GM04503 (cell line): ENCODE measurements at regions not wholly inside any gene's neighbourhood (a gene's known extent, or its start where the extent isn't known, plus 50 kb on each side); places are given as distances from the start of the nearest gene placed in this dataset.

ENCODE experiments used
- DNase-seq: peaks from one replicate; pipeline ENCODE4 v3.0.0-alpha.2; 2012; ENCODE audit warnings: low read depth

- DNase-seq = peak; percentile 38
Observed at GRCh38 chr10:36634916-36635315, 490.5 kb upstream of the ANKRD30A start.

- DNase-seq = no peak
Observed at GRCh38 chr10:36630267-36630666, 495.1 kb upstream of the ANKRD30A start.

- no peak for DNase-seq
Observed at GRCh38 chr10:36629476-36629875, 495.9 kb upstream of the ANKRD30A start.

DNA sequence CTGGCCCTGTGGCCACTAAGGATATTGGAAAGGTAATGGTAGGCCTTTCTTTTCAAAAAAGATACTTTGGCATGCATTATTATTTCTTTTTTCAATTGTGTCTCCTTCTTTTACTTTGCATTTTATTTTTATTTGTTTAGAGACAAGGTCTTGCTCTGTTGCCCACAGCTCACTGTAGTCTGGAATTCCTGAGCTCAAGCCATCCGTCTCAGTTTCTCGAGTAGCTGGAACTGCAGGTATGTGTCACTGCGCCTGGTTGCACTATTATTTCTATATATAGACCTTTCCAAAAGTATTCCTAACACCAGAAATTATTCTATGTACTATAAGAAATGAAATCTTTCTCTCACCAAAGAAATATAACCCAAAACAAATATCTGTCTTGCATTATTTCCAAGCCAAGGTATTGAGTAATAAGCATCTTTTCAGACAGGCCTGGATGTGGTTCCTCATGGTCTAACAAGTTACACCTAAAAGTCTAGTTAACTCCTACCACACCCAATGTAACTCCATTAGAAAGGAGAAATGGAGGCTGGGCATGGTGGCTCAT lies 500.8 kb upstream of the ANKRD30A start:
- DNase-seq = no peak

- no peak for DNase-seq
Observed at GRCh38 chr10:36621346-36621745, 504.1 kb upstream of the ANKRD30A start.

DNA sequence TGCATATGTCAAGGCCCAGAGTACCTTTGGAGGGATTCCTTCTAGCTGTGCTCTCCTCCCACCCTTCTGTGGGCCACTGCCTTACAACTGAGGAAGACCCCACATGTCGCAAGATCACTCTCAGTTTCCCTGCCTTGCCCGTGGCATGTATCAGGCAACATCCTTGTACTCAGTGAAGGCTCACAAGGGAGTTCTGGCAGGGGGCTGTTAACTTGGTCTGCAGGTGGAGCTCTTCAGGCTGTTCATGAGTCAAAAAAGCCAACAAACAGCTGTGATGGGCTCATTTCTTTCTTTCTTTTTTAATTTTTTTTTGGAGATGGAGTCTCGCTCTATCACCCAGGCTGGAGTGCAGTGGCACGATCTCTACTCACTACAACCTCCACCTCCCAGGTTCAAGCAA lies 513.0 kb upstream of the ANKRD30A start:
- no peak for DNase-seq

DNA sequence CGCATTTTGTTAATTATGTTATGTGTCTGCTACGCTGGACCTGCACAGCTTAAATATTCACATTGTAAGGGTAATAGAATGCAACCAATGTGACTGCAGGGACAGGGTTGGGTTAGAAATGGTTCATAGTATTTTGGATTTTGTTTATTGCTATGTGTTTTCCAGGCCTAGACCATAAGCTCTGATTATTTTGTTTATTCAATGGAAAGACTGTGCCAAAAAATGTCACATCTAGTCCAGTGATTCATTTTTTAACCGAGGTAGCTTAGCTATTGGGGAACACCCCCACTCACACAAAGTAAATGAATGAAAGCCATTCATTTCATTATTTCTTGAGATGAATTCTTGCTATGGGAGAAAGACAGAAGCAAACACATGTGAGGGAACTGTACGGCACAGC lies 516.5 kb upstream of the ANKRD30A start:
- DNase-seq = no peak

- DNase-seq = peak; percentile 39
Observed at GRCh38 chr10:36608251-36608650, 517.1 kb upstream of the ANKRD30A start.

- DNase-seq = no peak
Observed at GRCh38 chr10:36606234-36606839, 519.1 kb upstream of the ANKRD30A start.

- DNase-seq = no peak
Observed at GRCh38 chr10:36604316-36604715, 521.1 kb upstream of the ANKRD30A start.

DNA sequence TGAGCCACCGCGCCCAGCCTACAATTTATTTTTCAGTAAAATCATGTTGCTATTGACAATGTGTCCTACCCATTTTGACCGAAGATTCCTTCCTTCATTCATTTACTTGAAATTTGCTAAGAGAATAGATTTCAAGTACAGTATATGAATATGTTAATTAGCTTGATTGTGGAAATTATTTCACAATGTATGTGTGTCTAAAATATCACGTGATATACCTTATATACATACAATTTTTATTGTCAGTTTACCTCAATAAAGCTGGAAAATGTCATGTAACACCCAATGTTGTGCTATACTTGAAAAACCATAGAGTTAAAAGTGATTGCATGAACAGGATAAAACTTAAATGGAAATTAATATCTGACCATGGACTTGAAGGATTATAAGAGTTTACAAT lies 521.7 kb upstream of the ANKRD30A start:
- no peak for DNase-seq

DNA sequence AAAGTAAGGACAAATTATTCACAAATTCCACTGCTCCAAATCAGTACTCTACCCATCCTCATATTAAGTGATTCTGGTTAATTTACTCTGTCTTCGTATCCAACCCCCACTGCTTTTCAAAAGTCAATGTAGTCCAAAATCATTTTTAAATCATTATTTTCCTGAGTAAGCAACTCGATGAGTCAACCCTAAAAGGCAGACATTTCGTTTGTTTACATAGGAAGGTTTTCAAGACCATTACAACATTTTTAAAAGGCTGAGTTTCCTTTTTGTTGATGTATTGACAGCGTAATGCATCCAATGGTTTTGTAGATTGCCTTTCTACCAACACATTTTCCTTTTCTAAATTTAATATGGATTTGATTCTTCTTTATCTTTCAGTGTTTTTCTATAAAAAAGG lies 523.0 kb upstream of the ANKRD30A start:
- no peak for DNase-seq

GRCh38 chr10:36597756-36598320 lies 527.6 kb upstream of the ANKRD30A start:
- no peak for DNase-seq

- DNase-seq = no peak
Observed at GRCh38 chr10:36592964-36593363, 532.4 kb upstream of the ANKRD30A start.

DNA sequence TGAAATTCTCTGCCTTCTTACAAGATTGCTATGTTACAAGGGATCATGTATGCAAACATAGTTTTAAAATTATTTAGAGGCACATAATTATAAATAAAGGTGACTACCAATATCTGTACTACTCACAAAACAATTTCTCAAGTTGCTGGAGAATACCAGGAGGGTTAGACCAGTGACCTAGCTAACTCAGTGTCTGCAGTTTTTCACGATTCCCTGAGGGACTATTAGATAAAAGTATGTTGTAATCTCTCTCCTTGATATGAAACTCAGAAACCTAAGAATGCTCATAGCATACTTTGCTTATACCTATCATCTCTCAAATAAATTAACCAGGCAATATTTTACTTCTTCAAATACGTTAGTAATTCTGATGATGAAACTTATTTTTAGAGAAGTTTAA lies 534.0 kb upstream of the ANKRD30A start:
- no peak for DNase-seq

GRCh38 chr10:36583690-36584089 lies 541.7 kb upstream of the ANKRD30A start:
- DNase-seq = no peak

- DNase-seq = no peak
Observed at GRCh38 chr10:36581237-36581636, 544.2 kb upstream of the ANKRD30A start.

DNA sequence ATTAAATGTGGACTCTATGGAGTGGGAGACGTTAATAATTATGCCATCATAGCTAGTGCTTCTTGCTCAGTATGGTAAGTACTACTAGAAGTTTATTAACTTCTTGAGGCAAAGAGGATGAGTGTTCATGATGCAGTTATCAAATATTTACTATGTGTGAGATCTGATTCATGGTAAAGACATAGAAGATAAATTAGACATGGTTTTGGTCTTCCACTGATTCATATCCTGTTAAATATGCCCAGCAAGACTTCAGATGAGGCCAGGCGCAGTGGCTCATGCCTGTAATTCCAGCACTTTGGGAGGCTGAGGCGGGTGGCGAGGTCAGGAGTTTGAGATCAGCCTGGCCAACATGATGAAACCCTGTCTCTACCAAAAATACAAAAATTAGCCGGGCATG lies 547.1 kb upstream of the ANKRD30A start:
- DNase-seq = peak; percentile 54

DNA sequence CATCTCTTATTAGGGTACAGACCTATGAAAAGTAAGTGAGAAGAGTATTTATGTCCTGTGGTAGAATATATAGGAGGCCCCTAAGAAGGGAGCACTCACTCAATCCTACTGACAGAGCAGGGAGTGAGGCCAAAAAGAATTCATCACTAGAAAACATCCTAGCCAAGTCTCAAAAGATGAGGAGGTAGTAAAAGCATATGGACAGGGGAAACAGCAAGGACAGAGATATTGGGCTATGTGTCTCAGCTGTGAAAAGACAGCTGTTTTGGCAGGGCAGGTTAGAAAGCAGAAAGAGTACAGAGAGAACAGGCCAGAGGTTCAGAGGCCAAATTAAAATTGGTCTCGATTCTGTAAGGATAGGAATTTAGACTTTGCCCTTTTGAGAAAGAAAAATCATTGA lies 548.3 kb upstream of the ANKRD30A start:
- no peak for DNase-seq

DNA sequence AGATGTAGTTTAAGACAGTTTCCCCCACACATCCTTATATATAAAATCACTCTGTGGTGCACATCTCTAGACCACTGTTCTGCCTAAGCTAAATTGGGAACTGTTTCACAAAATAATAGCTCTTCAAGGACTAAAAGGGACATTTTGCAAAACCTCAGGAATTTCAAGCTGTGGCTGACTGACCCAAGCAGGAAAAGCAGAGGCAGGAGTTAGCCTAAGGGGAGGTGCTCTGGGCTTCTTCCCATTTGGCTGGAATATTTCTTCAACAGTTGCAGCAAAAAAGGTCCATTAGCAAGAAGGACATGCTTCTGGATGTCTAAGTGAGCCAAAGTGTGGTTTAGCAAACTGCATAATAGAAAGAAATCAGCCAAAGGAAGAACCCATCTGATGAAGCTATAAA lies 551.2 kb upstream of the ANKRD30A start:
- DNase-seq = peak; percentile 47

- DNase-seq = no peak
Observed at GRCh38 chr10:36573246-36573645, 552.2 kb upstream of the ANKRD30A start.

GRCh38 chr10:36564433-36564832 lies 561.0 kb upstream of the ANKRD30A start:
- DNase-seq = no peak

GRCh38 chr10:36559412-36560400 lies 565.7 kb upstream of the ANKRD30A start:
- peak; percentile 56 for DNase-seq
